GM19467 (cell line): ENCODE measurements at regions not wholly inside any gene's neighbourhood (a gene's known extent, or its start where the extent isn't known, plus 50 kb on each side); places are given as distances from the start of the nearest gene placed in this dataset.

Experiments used
- ATAC-seq: cut with Tn5 transposase; IDR thresholded peaks from one replicate; pipeline ENCODE4 v1.9.1; 2021; ENCODE audit warnings: mild to moderate bottlenecking, moderate library complexity; ENCODE audit not compliant: unreplicated experiment

- no peak for ATAC-seq
Observed at GRCh38 chr12:91572869-91573268, 390.3 kb upstream of the DCN start.

GRCh38 chr12:91567100-91567485 is 384.5 kb upstream of the DCN start:
- ATAC-seq: no peak

GRCh38 chr12:91566328-91567099 is 383.9 kb upstream of the DCN start:
- ATAC-seq: no peak

GRCh38 chr12:91565846-91566245 is 383.2 kb upstream of the DCN start:
- no peak for ATAC-seq

- ATAC-seq: no peak
Observed at GRCh38 chr12:91565246-91565645, 382.6 kb upstream of the DCN start.

GRCh38 chr12:91563011-91563765 is 380.6 kb upstream of the DCN start:
- ATAC-seq: no peak

GRCh38 chr12:91562476-91562875 is 379.9 kb upstream of the DCN start:
- peak; percentile 73 for ATAC-seq

GRCh38 chr12:91561958-91562325 is 379.3 kb upstream of the DCN start:
- ATAC-seq: no peak

- ATAC-seq: no peak
Observed at GRCh38 chr12:91561301-91561957, 378.8 kb upstream of the DCN start.

GRCh38 chr12:91556909-91557308 is 374.3 kb upstream of the DCN start:
- ATAC-seq: no peak

- ATAC-seq: no peak
Observed at GRCh38 chr12:91555436-91556415, 373.1 kb upstream of the DCN start.

- no peak for ATAC-seq
Observed at GRCh38 chr12:91551927-91552326, 369.3 kb upstream of the DCN start.

GRCh38 chr12:91551242-91551641 is 368.6 kb upstream of the DCN start:
- no peak for ATAC-seq

GRCh38 chr12:91542666-91543065 is 360.0 kb upstream of the DCN start:
- no peak for ATAC-seq

- ATAC-seq: no peak
Observed at GRCh38 chr12:91542067-91542466, 359.4 kb upstream of the DCN start.

GRCh38 chr12:91538418-91538817 is 355.8 kb upstream of the DCN start:
- ATAC-seq: no peak

- no peak for ATAC-seq
Observed at GRCh38 chr12:91533366-91533765, 350.7 kb upstream of the DCN start.

- ATAC-seq: no peak
Observed at GRCh38 chr12:91529829-91530228, 347.2 kb upstream of the DCN start.

GRCh38 chr12:91523831-91524230 is 341.2 kb upstream of the DCN start:
- ATAC-seq: no peak

- ATAC-seq: no peak
Observed at GRCh38 chr12:91516695-91517047, 334.1 kb upstream of the DCN start.
